ENCODE measurements at regions not wholly inside any gene's neighbourhood (a gene's known extent, or its start where the extent isn't known, plus 50 kb on each side); places are given as distances from the start of the nearest gene placed in this dataset.
"Not testable (repeated sequence)": the region's sequence is repeated elsewhere in the genome, so short reads cannot be mapped to it uniquely, and the experiment has no call there.

- not testable (repeated sequence) for TF ChIP-seq POLR2A (IDR thresholded peaks at IDR 0.05)
- TF ChIP-seq, protein P1, sequence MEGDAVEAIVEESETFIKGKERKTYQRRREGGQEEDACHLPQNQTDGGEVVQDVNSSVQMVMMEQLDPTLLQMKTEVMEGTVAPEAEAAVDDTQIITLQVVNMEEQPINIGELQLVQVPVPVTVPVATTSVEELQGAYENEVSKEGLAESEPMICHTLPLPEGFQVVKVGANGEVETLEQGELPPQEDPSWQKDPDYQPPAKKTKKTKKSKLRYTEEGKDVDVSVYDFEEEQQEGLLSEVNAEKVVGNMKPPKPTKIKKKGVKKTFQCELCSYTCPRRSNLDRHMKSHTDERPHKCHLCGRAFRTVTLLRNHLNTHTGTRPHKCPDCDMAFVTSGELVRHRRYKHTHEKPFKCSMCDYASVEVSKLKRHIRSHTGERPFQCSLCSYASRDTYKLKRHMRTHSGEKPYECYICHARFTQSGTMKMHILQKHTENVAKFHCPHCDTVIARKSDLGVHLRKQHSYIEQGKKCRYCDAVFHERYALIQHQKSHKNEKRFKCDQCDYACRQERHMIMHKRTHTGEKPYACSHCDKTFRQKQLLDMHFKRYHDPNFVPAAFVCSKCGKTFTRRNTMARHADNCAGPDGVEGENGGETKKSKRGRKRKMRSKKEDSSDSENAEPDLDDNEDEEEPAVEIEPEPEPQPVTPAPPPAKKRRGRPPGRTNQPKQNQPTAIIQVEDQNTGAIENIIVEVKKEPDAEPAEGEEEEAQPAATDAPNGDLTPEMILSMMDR (IDR thresholded peaks at IDR 0.05), result not testable (repeated sequence)
These were observed 108.0 kb upstream of the LNX1 start for GRCh38 chr4:53699310-53699709.
